Astrocyte (in vitro differentiated cells and primary cell): ENCODE measurements at regions not wholly inside any gene's neighbourhood (a gene's known extent, or its start where the extent isn't known, plus 50 kb on each side); places are given as distances from the start of the nearest gene placed in this dataset.

Source experiments
- DNase-seq: peaks from one replicate; pipeline ENCODE4 v3.0.0-alpha.2; 2010; ENCODE audit warnings: low read depth
- FAIRE-seq: peaks from 2 replicates; lab custom pipeline; 2011; peaks lifted over from hg19 to GRCh38; lab: Jason Lieb, UNC
- H2AFZ ChIP-seq: 2 replicates; pipeline ENCODE4 v1.6.0; 2012; ENCODE audit warnings: low read depth, low read length, inconsistent platforms
- H3K27ac ChIP-seq: 2 replicates; pipeline ENCODE4 v1.5.1; 2011; ENCODE audit warnings: low read depth, low read length, inconsistent platforms
- H3K27me3 ChIP-seq: 2 replicates; pipeline ENCODE4 v1.6.0; 2011; ENCODE audit warnings: low read length, inconsistent platforms; ENCODE audit not compliant: insufficient read depth
- H3K36me3 ChIP-seq: 2 replicates; pipeline ENCODE4 v1.5.1; 2011; ENCODE audit warnings: low read length, inconsistent platforms; ENCODE audit not compliant: insufficient read depth
- H3K4me1 ChIP-seq: 2 replicates; pipeline ENCODE4 v1.5.1; 2011; ENCODE audit warnings: low read length, inconsistent platforms; ENCODE audit not compliant: insufficient read depth
- H3K4me2 ChIP-seq: 2 replicates; pipeline ENCODE4 v1.6.0; 2012; ENCODE audit warnings: low read length, inconsistent platforms
- H3K4me3 ChIP-seq: 2 replicates; pipeline ENCODE4 v1.5.1; 2011; ENCODE audit warnings: low read depth, mild to moderate bottlenecking, low read length, inconsistent platforms; ENCODE audit not compliant: insufficient read depth
- H3K79me2 ChIP-seq: 2 replicates; pipeline ENCODE4 v1.6.0; 2012; ENCODE audit warnings: mild to moderate bottlenecking, low read length, inconsistent platforms; ENCODE audit not compliant: insufficient read depth
- H3K9ac ChIP-seq: 2 replicates; pipeline ENCODE4 v1.6.0; 2012; ENCODE audit warnings: mild to moderate bottlenecking, low read length, inconsistent platforms
- H3K9me3 ChIP-seq: 2 replicates; pipeline ENCODE4 v1.5.1; 2012; ENCODE audit warnings: low read depth, mild to moderate bottlenecking, low read length, inconsistent platforms; ENCODE audit not compliant: insufficient read depth
- H4K20me1 ChIP-seq: 2 replicates; pipeline ENCODE4 v1.6.0; 2012; ENCODE audit warnings: low read length, inconsistent platforms; ENCODE audit not compliant: insufficient read depth
- H3K27ac Mint-ChIP-seq: one replicate; pipeline ENCODE4 v1.8.0; 2021; ENCODE audit warnings: mild to moderate bottlenecking, mixed read lengths; ENCODE audit not compliant: unreplicated experiment
- H3K27me3 Mint-ChIP-seq: one replicate; pipeline ENCODE4 v1.8.0; 2021; ENCODE audit warnings: low read depth, mixed read lengths; ENCODE audit not compliant: unreplicated experiment
- H3K36me3 Mint-ChIP-seq: one replicate; pipeline ENCODE4 v1.8.0; 2021; ENCODE audit warnings: low read depth, mixed read lengths; ENCODE audit not compliant: unreplicated experiment
- H3K4me1 Mint-ChIP-seq: one replicate; pipeline ENCODE4 v1.8.0; 2021; ENCODE audit warnings: low read depth, mixed read lengths; ENCODE audit not compliant: unreplicated experiment
- H3K4me3 Mint-ChIP-seq: one replicate; pipeline ENCODE4 v1.8.0; 2021; ENCODE audit warnings: mild to moderate bottlenecking, moderate library complexity, mixed read lengths; ENCODE audit not compliant: unreplicated experiment
- H3K9me3 Mint-ChIP-seq: one replicate; pipeline ENCODE4 v1.8.0; 2021; ENCODE audit warnings: mild to moderate bottlenecking, mixed read lengths; ENCODE audit not compliant: unreplicated experiment
- CTCF ChIP-seq: IDR thresholded peaks from 2 replicates; pipeline ENCODE4 v1.5.1; 2011; ENCODE audit warnings: low read depth, mild to moderate bottlenecking, inconsistent platforms, low read length, moderate library complexity; ENCODE audit not compliant: insufficient read depth
- EZH2 ChIP-seq: IDR thresholded peaks from 2 replicates; pipeline ENCODE4 v1.6.1; 2012; ENCODE audit warnings: mild to moderate bottlenecking, low read length, inconsistent platforms; ENCODE audit not compliant: insufficient read depth

- Mint-ChIP-seq H3K9me3 (peaks cover 6% of the 10 kb centered on the region), H3K27ac (peak overlapping the region; percentile 12), H3K4me1 (peaks cover 39% of the 10 kb centered on the region), H3K27me3 (no peaks in the 10 kb centered on the region), H3K4me3 (no peak overlapping the region), H3K36me3 (peaks cover 2% of the 10 kb centered on the region)
- Histone ChIP-seq H3K79me2 (no peaks in the 10 kb centered on the region), H3K27me3 (no peaks in the 10 kb centered on the region), H3K9ac (no peak overlapping the region), H3K36me3 (no peaks in the 10 kb centered on the region), H3K4me3 (no peak overlapping the region), H4K20me1 (no peaks in the 10 kb centered on the region), H2AFZ (no peak overlapping the region), H3K27ac (peak overlapping the region; percentile 35), H3K4me1 (peaks cover 47% of the 10 kb centered on the region), H3K9me3 (no peaks in the 10 kb centered on the region), H3K4me2 (peak overlapping the region; percentile 43)
- TF ChIP-seq EZH2 (no peak), CTCF (no peak)
- FAIRE-seq (no peak), DNase-seq (peak; percentile 96)
These were observed 172.9 kb upstream of the CDYL start for GRCh38 chr6:4603291-4603690.

GRCh38 chr6:4599924-4600323 lies 176.3 kb upstream of the CDYL start:
- Histone ChIP-seq H3K27me3 (no peaks in the 10 kb centered on the region), H3K36me3 (no peaks in the 10 kb centered on the region), H3K4me2 (peak overlapping the region; percentile 29), H3K9ac (no peak overlapping the region), H3K27ac (peak overlapping the region; percentile 48), H4K20me1 (no peaks in the 10 kb centered on the region), H3K79me2 (no peaks in the 10 kb centered on the region), H2AFZ (no peak overlapping the region), H3K9me3 (no peaks in the 10 kb centered on the region), H3K4me1 (peaks cover 29% of the 10 kb centered on the region), H3K4me3 (no peak overlapping the region)
- peaks cover 9% of the 10 kb centered on the region for H3K9me3 Mint-ChIP-seq
- TF ChIP-seq EZH2 (no peak), CTCF (no peak)
- FAIRE-seq (peak; percentile 94), DNase-seq (peak; percentile 91)
- H3K4me3 Mint-ChIP-seq, result no peak overlapping the region
- H3K27me3 Mint-ChIP-seq, result no peaks in the 10 kb centered on the region
- peaks cover 31% of the 10 kb centered on the region for H3K4me1 Mint-ChIP-seq
- H3K36me3 Mint-ChIP-seq, result peaks cover 2% of the 10 kb centered on the region
- H3K27ac Mint-ChIP-seq, result peak overlapping the region; percentile 28

- H4K20me1 ChIP-seq, result no peaks in the 10 kb centered on the region
- H3K27me3 Mint-ChIP-seq, result no peaks in the 10 kb centered on the region
- H3K4me1 ChIP-seq, result peaks cover 24% of the 10 kb centered on the region
- no peak overlapping the region for H3K4me3 Mint-ChIP-seq
- peaks cover 7% of the 10 kb centered on the region for H3K9me3 Mint-ChIP-seq
- no peak overlapping the region for H3K9ac ChIP-seq
- no peak overlapping the region for H3K4me3 ChIP-seq
- H3K36me3 ChIP-seq, result no peaks in the 10 kb centered on the region
- no peak overlapping the region for H3K27ac Mint-ChIP-seq
- H3K4me2 ChIP-seq, result no peak overlapping the region
- H3K27me3 ChIP-seq, result no peaks in the 10 kb centered on the region
- no peaks in the 10 kb centered on the region for H3K9me3 ChIP-seq
- DNase-seq (no peak), FAIRE-seq (no peak)
- H3K4me1 Mint-ChIP-seq, result peaks cover 24% of the 10 kb centered on the region
- no peaks in the 10 kb centered on the region for H3K79me2 ChIP-seq
- TF ChIP-seq CTCF (no peak), EZH2 (no peak)
- no peak overlapping the region for H3K27ac ChIP-seq
- H3K36me3 Mint-ChIP-seq, result peaks cover 2% of the 10 kb centered on the region
- no peak overlapping the region for H2AFZ ChIP-seq
These were observed 177.7 kb upstream of the CDYL start for GRCh38 chr6:4598384-4598995.
